Prostate gland (tissue), 2 donors: ENCODE measurements at regions not wholly inside any gene's neighbourhood (a gene's known extent, or its start where the extent isn't known, plus 50 kb on each side); places are given as distances from the start of the nearest gene placed in this dataset.
"Not testable (repeated sequence)": the region's sequence is repeated elsewhere in the genome, so short reads cannot be mapped to it uniquely, and the experiment has no call there.

Experiments
- CTCF ChIP-seq, 4 experiments: fragments of 200-600 bp in 2 of 4; fragments of 450-650 bp in 2 of 4; sonication (generic) in 2 of 4; IDR thresholded peaks; 1 replicate in 3 of 4; 2 replicates in 1 of 4; pipeline ENCODE4 v1.5.1; 2016 to 2019; ENCODE audit warnings: antibody characterized with exemption in 4 of 4, mild to moderate bottlenecking in 2 of 4, moderate library complexity in 2 of 4
- POLR2A ChIP-seq: fragments of 450-650 bp; IDR thresholded peaks from one replicate; pipeline ENCODE4 v1.6.1; 2016; ENCODE audit warnings: antibody characterized with exemption, mild to moderate bottlenecking
- POLR2AphosphoS5 ChIP-seq: sonication (generic); formaldehyde crosslinking; IDR thresholded peaks from one replicate; pipeline ENCODE4 v1.6.1; 2017; ENCODE audit warnings: antibody characterized with exemption

- not testable (repeated sequence) for TF ChIP-seq POLR2AphosphoS5, POLR2A
- peak in 3 of 4 experiments; percentile 42 to 50 (median 49) for TF ChIP-seq CTCF (IDR thresholded peaks at IDR 0.05)
Observed at GRCh38 chr7:6965051-6965450, 139.0 kb upstream of the CCZ1B start.
